ENCODE measurements at regions not wholly inside any gene's neighbourhood (a gene's known extent, or its start where the extent isn't known, plus 50 kb on each side); places are given as distances from the start of the nearest gene placed in this dataset.

GRCh38 chr5:107017616-107018015, 653.1 kb downstream of the EFNA5 start:
- Histone ChIP-seq H3K9me2 (ENCODE audit: insufficient read depth, low read length) (no peaks in the 10 kb centered on the region), H3K79me2 (ENCODE audit: insufficient read depth, low read depth, low read length) (no peaks in the 10 kb centered on the region), H3K4me3 (ENCODE audit: low read depth, low read length, poor library complexity, severe bottlenecking) (no peak overlapping the region), H3K27ac (ENCODE audit: low read depth, low read length, poor library complexity, severe bottlenecking) (no peak overlapping the region), H3K4me2 (ENCODE audit: low read length) (no peak overlapping the region), H3K9me3 (ENCODE audit: low read length) (no peaks in the 10 kb centered on the region), H3K36me3 (ENCODE audit: insufficient read depth, low read length) (no peaks in the 10 kb centered on the region), H4K20me1 (ENCODE audit: insufficient read depth, low read length) (no peaks in the 10 kb centered on the region), H2AFZ (ENCODE audit: low read length) (no peak overlapping the region), H3K4me1 (ENCODE audit: insufficient read depth, low read length, poor library complexity, severe bottlenecking) (no peaks in the 10 kb centered on the region)
- ChIA-PET CTCF (ENCODE audit: unreplicated experiment) (no interaction called here), POLR2A (interaction anchor here (0.7 kb wide), 1 partner anchor 151 kb away, joined by 3 read pairs; no protein-coding TSS in a partner anchor)
- no TSS peak for BruUV-seq (replicated peaks)
- TF ChIP-seq CTCF (conservative IDR thresholded peaks at IDR 0.05; ENCODE audit: low read length) (no peak), EZH2phosphoT487 (IDR thresholded peaks at IDR 0.05; ENCODE audit: borderline replicate concordance, low read depth, low read length) (no peak)
- no peak for DNase-seq (ENCODE audit: low spot score)
- intact Hi-C loops (cut with micrococcal nuclease; ENCODE audit: unreplicated experiment) = no loop called here

- Histone ChIP-seq H4K20me1 (ENCODE audit: insufficient read depth, low read length) (no peaks in the 10 kb centered on the region), H2AFZ (ENCODE audit: low read length) (no peak overlapping the region), H3K36me3 (ENCODE audit: insufficient read depth, low read length) (no peaks in the 10 kb centered on the region), H3K4me2 (ENCODE audit: low read length) (no peak overlapping the region), H3K9me3 (ENCODE audit: low read length) (no peaks in the 10 kb centered on the region), H3K4me3 (ENCODE audit: low read depth, low read length, poor library complexity, severe bottlenecking) (no peak overlapping the region), H3K4me1 (ENCODE audit: insufficient read depth, low read length, poor library complexity, severe bottlenecking) (no peaks in the 10 kb centered on the region), H3K79me2 (ENCODE audit: insufficient read depth, low read depth, low read length) (no peaks in the 10 kb centered on the region), H3K27ac (ENCODE audit: low read depth, low read length, poor library complexity, severe bottlenecking) (no peak overlapping the region), H3K9me2 (ENCODE audit: insufficient read depth, low read length) (no peaks in the 10 kb centered on the region)
- TF ChIP-seq CTCF (conservative IDR thresholded peaks at IDR 0.05; ENCODE audit: low read length) (no peak), EZH2phosphoT487 (IDR thresholded peaks at IDR 0.05; ENCODE audit: borderline replicate concordance, low read depth, low read length) (no peak)
- ChIA-PET CTCF (ENCODE audit: unreplicated experiment) (no interaction called here), POLR2A (no interaction called here)
- BruUV-seq (replicated peaks) = no TSS peak
- intact Hi-C loops (cut with micrococcal nuclease; ENCODE audit: unreplicated experiment) = no loop called here
- DNase-seq (ENCODE audit: low spot score) = no peak
Observed at GRCh38 chr5:107012371-107012770, 658.4 kb downstream of the EFNA5 start.

- Histone ChIP-seq H4K20me1 (ENCODE audit: insufficient read depth, low read length) (no peaks in the 10 kb centered on the region), H3K4me3 (ENCODE audit: low read depth, low read length, poor library complexity, severe bottlenecking) (no peak overlapping the region), H3K27ac (ENCODE audit: low read depth, low read length, poor library complexity, severe bottlenecking) (no peak overlapping the region), H3K9me2 (ENCODE audit: insufficient read depth, low read length) (no peaks in the 10 kb centered on the region), H3K4me1 (ENCODE audit: insufficient read depth, low read length, poor library complexity, severe bottlenecking) (no peaks in the 10 kb centered on the region), H3K36me3 (ENCODE audit: insufficient read depth, low read length) (no peaks in the 10 kb centered on the region), H2AFZ (ENCODE audit: low read length) (no peak overlapping the region), H3K79me2 (ENCODE audit: insufficient read depth, low read depth, low read length) (no peaks in the 10 kb centered on the region), H3K9me3 (ENCODE audit: low read length) (no peaks in the 10 kb centered on the region), H3K4me2 (ENCODE audit: low read length) (no peak overlapping the region)
- BruUV-seq (replicated peaks) = no TSS peak
- ChIA-PET CTCF (ENCODE audit: unreplicated experiment) (no interaction called here), POLR2A (no interaction called here)
- TF ChIP-seq EZH2phosphoT487 (IDR thresholded peaks at IDR 0.05; ENCODE audit: borderline replicate concordance, low read depth, low read length) (no peak), CTCF (conservative IDR thresholded peaks at IDR 0.05; ENCODE audit: low read length) (no peak)
- DNase-seq (ENCODE audit: low spot score) = no peak
- intact Hi-C loops (cut with micrococcal nuclease; ENCODE audit: unreplicated experiment) = no loop called here
Observed at GRCh38 chr5:107011605-107012004, 659.1 kb downstream of the EFNA5 start.
